ENCODE measurements at regions not wholly inside any gene's neighbourhood (a gene's known extent, or its start where the extent isn't known, plus 50 kb on each side); places are given as distances from the start of the nearest gene placed in this dataset.
A peak's percentile ranks its signal among the peaks of the same experiment; 100 is the strongest.
"Not testable (repeated sequence)": the region's sequence is repeated elsewhere in the genome, so short reads cannot be mapped to it uniquely, and the experiment has no call there.

GRCh38 chr16:88325976-88326375 is 56.8 kb upstream of the ZNF469 start:
- no peaks in the 10 kb centered on the region for H3K4me1 ChIP-seq (ENCODE audit: control insufficient read depth, insufficient read depth, low read length)
- peak in 1 of 3 donors; percentile 10 for DNase-seq
- WGBS, result 75% methylated on average over 3 of the region's 3 CpGs
- no peak overlapping the region for H3K27ac ChIP-seq (ENCODE audit: low read length)
- H3K4me3 ChIP-seq (ENCODE audit: low read length), result no peak overlapping the region
- H3K9me3 ChIP-seq (ENCODE audit: control insufficient read depth, low read length), result no peaks in the 10 kb centered on the region
- intact Hi-C loops (cut with DNase I), result no loop called here
- ATAC-seq, result no peak
- H3K27me3 ChIP-seq (ENCODE audit: control insufficient read depth, insufficient read depth), result no peaks in the 10 kb centered on the region

GRCh38 chr16:88326611-88327485 is 55.9 kb upstream of the ZNF469 start:
- 93% methylated on average over 28 of the region's 28 CpGs for WGBS
- no peaks in the 10 kb centered on the region for H3K27me3 ChIP-seq (ENCODE audit: control insufficient read depth, insufficient read depth)
- ATAC-seq (no peak), DNase-seq (peak in 1 of 3 donors; percentile 42)
- H3K4me1 ChIP-seq (ENCODE audit: control insufficient read depth, insufficient read depth, low read length), result no peaks in the 10 kb centered on the region
- no peak overlapping the region for H3K27ac ChIP-seq (ENCODE audit: low read length)
- no peak overlapping the region for H3K4me3 ChIP-seq (ENCODE audit: low read length)
- no peaks in the 10 kb centered on the region for H3K9me3 ChIP-seq (ENCODE audit: control insufficient read depth, low read length)
- intact Hi-C loops (cut with DNase I), result no loop called here

- no peaks in the 10 kb centered on the region for H3K9me3 ChIP-seq (ENCODE audit: control insufficient read depth, low read length)
- intact Hi-C loops (cut with DNase I), result no loop called here
- H3K4me1 ChIP-seq (ENCODE audit: control insufficient read depth, insufficient read depth, low read length), result no peaks in the 10 kb centered on the region
- H3K27me3 ChIP-seq (ENCODE audit: control insufficient read depth, insufficient read depth), result no peaks in the 10 kb centered on the region
- DNase-seq, result peak in 1 of 3 donors; percentile 28
- no peak overlapping the region for H3K4me3 ChIP-seq (ENCODE audit: low read length)
- 84% methylated on average over 36 of the region's 36 CpGs for WGBS
- no peak overlapping the region for H3K27ac ChIP-seq (ENCODE audit: low read length)
- ATAC-seq, result no peak
These were observed 55.0 kb upstream of the ZNF469 start for GRCh38 chr16:88327561-88328312.

GRCh38 chr16:88328313-88328980 is 54.3 kb upstream of the ZNF469 start:
- intact Hi-C loops (cut with DNase I), result no loop called here
- Histone ChIP-seq H3K4me1 (ENCODE audit: control insufficient read depth, insufficient read depth, low read length) (no peaks in the 10 kb centered on the region), H3K27ac (ENCODE audit: low read length) (no peak overlapping the region), H3K9me3 (ENCODE audit: control insufficient read depth, low read length) (no peaks in the 10 kb centered on the region), H3K27me3 (ENCODE audit: control insufficient read depth, insufficient read depth) (no peaks in the 10 kb centered on the region), H3K4me3 (ENCODE audit: low read length) (no peak overlapping the region)
- DNase-seq (peak in 1 of 3 donors; percentile 37), ATAC-seq (no peak)
- 84% methylated on average over 22 of the region's 22 CpGs for WGBS

GRCh38 chr16:88329726-88330700 is 52.7 kb upstream of the ZNF469 start:
- ATAC-seq, result no peak
- WGBS, result 90% methylated on average over 25 of the region's 25 CpGs
- H3K9me3 ChIP-seq (ENCODE audit: control insufficient read depth, low read length), result no peaks in the 10 kb centered on the region
- no peaks in the 10 kb centered on the region for H3K27me3 ChIP-seq (ENCODE audit: control insufficient read depth, insufficient read depth)
- H3K27ac ChIP-seq (ENCODE audit: low read length), result no peak overlapping the region
- peak in 1 of 3 donors; percentile 27 for DNase-seq
- intact Hi-C loops (cut with DNase I), result no loop called here
- no peak overlapping the region for H3K4me3 ChIP-seq (ENCODE audit: low read length)
- H3K4me1 ChIP-seq (ENCODE audit: control insufficient read depth, insufficient read depth, low read length), result no peaks in the 10 kb centered on the region

- Histone ChIP-seq H3K4me3 (ENCODE audit: low read length) (no peak overlapping the region), H3K9me3 (ENCODE audit: control insufficient read depth, low read length) (no peaks in the 10 kb centered on the region), H3K4me1 (ENCODE audit: control insufficient read depth, insufficient read depth, low read length) (no peaks in the 10 kb centered on the region), H3K27me3 (ENCODE audit: control insufficient read depth, insufficient read depth) (no peaks in the 10 kb centered on the region), H3K27ac (ENCODE audit: low read length) (no peak overlapping the region)
- intact Hi-C loops (cut with DNase I), result no loop called here
- 96% methylated on average over 15 of the region's 15 CpGs for WGBS
- no peak for ATAC-seq
- DNase-seq, result no peak
These were observed 51.5 kb upstream of the ZNF469 start for GRCh38 chr16:88330971-88331890.

GRCh38 chr16:88331989-88332920 is 50.5 kb upstream of the ZNF469 start:
- H3K9me3 ChIP-seq (ENCODE audit: control insufficient read depth, low read length), result no peaks in the 10 kb centered on the region
- intact Hi-C loops (cut with DNase I), result no loop called here
- ATAC-seq (no peak), DNase-seq (peak in 2 of 3 donors; percentile 36 to 69)
- no peaks in the 10 kb centered on the region for H3K27me3 ChIP-seq (ENCODE audit: control insufficient read depth, insufficient read depth)
- H3K4me3 ChIP-seq (ENCODE audit: low read length), result no peak overlapping the region
- WGBS, result 63% methylated on average over 23 of the region's 23 CpGs
- no peak overlapping the region for H3K27ac ChIP-seq (ENCODE audit: low read length)
- no peaks in the 10 kb centered on the region for H3K4me1 ChIP-seq (ENCODE audit: control insufficient read depth, insufficient read depth, low read length)

- H3K4me3 ChIP-seq (ENCODE audit: low read length); ATAC-seq; H3K9me3 ChIP-seq (ENCODE audit: control insufficient read depth, low read length); H3K4me1 ChIP-seq (ENCODE audit: control insufficient read depth, insufficient read depth, low read length); H3K27ac ChIP-seq (ENCODE audit: low read length); intact Hi-C loops (cut with DNase I); H3K27me3 ChIP-seq (ENCODE audit: control insufficient read depth, insufficient read depth): not testable (repeated sequence)
- WGBS, result 75% methylated on average over 27 of the region's 33 CpGs
- peak in 1 of 3 donors; percentile 44 for DNase-seq
These were observed 49.6 kb upstream of the ZNF469 start for GRCh38 chr16:88332921-88333825.
